Central memory CD8-positive, alpha-beta T cell (primary cell): ENCODE measurements at regions not wholly inside any gene's neighbourhood (a gene's known extent, or its start where the extent isn't known, plus 50 kb on each side); places are given as distances from the start of the nearest gene placed in this dataset.
"Not testable (repeated sequence)": the region's sequence is repeated elsewhere in the genome, so short reads cannot be mapped to it uniquely, and the experiment has no call there.

Source experiments
- ATAC-seq: fragments of 150-1000 bp; cut with Tn5 transposase; replicated peaks from 2 replicates; pipeline ENCODE4 v1.10.0; 2022; ENCODE audit warnings: mild to moderate bottlenecking, moderate FRiP score, moderate number of reproducible peaks; ENCODE audit not compliant: poor library complexity, severe bottlenecking; ENCODE audit errors: extremely low read depth
- DNase-seq, 2 donors: peaks; one replicate each; pipeline ENCODE4 v3.0.0; 2021; ENCODE audit warnings: low spot score in 2 of 2
- H3K27ac Mint-ChIP-seq: one replicate; pipeline ENCODE4 v1.8.0; 2022; ENCODE audit warnings: low read depth, mild to moderate bottlenecking, moderate library complexity, mixed read lengths
- H3K27me3 Mint-ChIP-seq: one replicate; pipeline ENCODE4 v1.8.0; 2022; ENCODE audit warnings: mixed read lengths
- H3K36me3 Mint-ChIP-seq: one replicate; pipeline ENCODE4 v1.8.0; 2022; ENCODE audit warnings: mild to moderate bottlenecking, moderate library complexity, mixed read lengths; ENCODE audit not compliant: insufficient read depth
- H3K4me1 Mint-ChIP-seq: one replicate; pipeline ENCODE4 v1.8.0; 2022; ENCODE audit warnings: mixed read lengths
- H3K4me3 Mint-ChIP-seq: one replicate; pipeline ENCODE4 v1.8.0; 2022; ENCODE audit warnings: mild to moderate bottlenecking, moderate library complexity, mixed read lengths
- H3K9me3 Mint-ChIP-seq: one replicate; pipeline ENCODE4 v1.8.0; 2022; ENCODE audit warnings: mixed read lengths

GRCh38 chr2:195108182-195108581 lies 548.8 kb upstream of the SLC39A10 start:
- H3K4me3 Mint-ChIP-seq, result no peak overlapping the region
- no peak for ATAC-seq
- H3K36me3 Mint-ChIP-seq, result no peaks in the 10 kb centered on the region
- H3K27ac Mint-ChIP-seq, result no peak overlapping the region
- no peaks in the 10 kb centered on the region for H3K4me1 Mint-ChIP-seq
- no peak for DNase-seq
- H3K27me3 Mint-ChIP-seq, result peaks cover 15% of the 10 kb centered on the region
- no peaks in the 10 kb centered on the region for H3K9me3 Mint-ChIP-seq

GRCh38 chr2:195106681-195107380 lies 550.2 kb upstream of the SLC39A10 start:
- ATAC-seq (no peak), DNase-seq (no peak)
- H3K27me3 Mint-ChIP-seq, result peaks cover 9% of the 10 kb centered on the region
- no peaks in the 10 kb centered on the region for H3K9me3 Mint-ChIP-seq
- no peaks in the 10 kb centered on the region for H3K36me3 Mint-ChIP-seq
- H3K4me3 Mint-ChIP-seq, result no peak overlapping the region
- no peak overlapping the region for H3K27ac Mint-ChIP-seq
- no peaks in the 10 kb centered on the region for H3K4me1 Mint-ChIP-seq

GRCh38 chr2:195105581-195105980 lies 551.4 kb upstream of the SLC39A10 start:
- H3K27ac Mint-ChIP-seq, result no peak overlapping the region
- H3K36me3 Mint-ChIP-seq, result no peaks in the 10 kb centered on the region
- H3K4me3 Mint-ChIP-seq, result no peak overlapping the region
- no peaks in the 10 kb centered on the region for H3K4me1 Mint-ChIP-seq
- DNase-seq (no peak), ATAC-seq (no peak)
- peaks cover 9% of the 10 kb centered on the region for H3K27me3 Mint-ChIP-seq
- no peaks in the 10 kb centered on the region for H3K9me3 Mint-ChIP-seq

GRCh38 chr2:195094330-195094729 lies 562.7 kb upstream of the SLC39A10 start:
- no peak overlapping the region for H3K4me3 Mint-ChIP-seq
- H3K9me3 Mint-ChIP-seq, result no peaks in the 10 kb centered on the region
- peaks cover 13% of the 10 kb centered on the region for H3K27me3 Mint-ChIP-seq
- no peak for ATAC-seq
- no peak for DNase-seq
- H3K27ac Mint-ChIP-seq, result no peak overlapping the region
- no peaks in the 10 kb centered on the region for H3K4me1 Mint-ChIP-seq
- H3K36me3 Mint-ChIP-seq, result no peaks in the 10 kb centered on the region

- no peaks in the 10 kb centered on the region for H3K9me3 Mint-ChIP-seq
- DNase-seq (no peak), ATAC-seq (no peak)
- no peak overlapping the region for H3K4me3 Mint-ChIP-seq
- H3K27ac Mint-ChIP-seq, result no peak overlapping the region
- no peaks in the 10 kb centered on the region for H3K36me3 Mint-ChIP-seq
- no peaks in the 10 kb centered on the region for H3K4me1 Mint-ChIP-seq
- peaks cover 14% of the 10 kb centered on the region for H3K27me3 Mint-ChIP-seq
Measured at GRCh38 chr2:195092341-195092740, 564.7 kb upstream of the SLC39A10 start.

- H3K4me1 Mint-ChIP-seq, H3K36me3 Mint-ChIP-seq, ATAC-seq, H3K4me3 Mint-ChIP-seq, H3K27ac Mint-ChIP-seq, DNase-seq: not testable (repeated sequence)
- H3K9me3 Mint-ChIP-seq, result peaks cover 11% of the 10 kb centered on the region
- H3K27me3 Mint-ChIP-seq, result peaks cover 41% of the 10 kb centered on the region
Measured at GRCh38 chr2:195072806-195073205, 584.2 kb upstream of the SLC39A10 start.

- H3K4me1 Mint-ChIP-seq, result no peaks in the 10 kb centered on the region
Measured at GRCh38 chr2:195057001-195057400, 600.0 kb upstream of the SLC39A10 start.

GRCh38 chr2:195055996-195056395 lies 601.0 kb upstream of the SLC39A10 start:
- H3K36me3 Mint-ChIP-seq, result no peaks in the 10 kb centered on the region
- H3K27me3 Mint-ChIP-seq, result no peaks in the 10 kb centered on the region
- DNase-seq, result no peak
- no peaks in the 10 kb centered on the region for H3K9me3 Mint-ChIP-seq
- no peaks in the 10 kb centered on the region for H3K4me1 Mint-ChIP-seq
- ATAC-seq, result no peak
- H3K27ac Mint-ChIP-seq, result no peak overlapping the region
- H3K4me3 Mint-ChIP-seq, result no peak overlapping the region

More at GRCh38 chr2:195057001-195057400, 600.0 kb upstream of the SLC39A10 start:
- no peak overlapping the region for H3K4me3 Mint-ChIP-seq
- no peaks in the 10 kb centered on the region for H3K36me3 Mint-ChIP-seq
- ATAC-seq (no peak), DNase-seq (no peak)
- no peaks in the 10 kb centered on the region for H3K27me3 Mint-ChIP-seq
- H3K9me3 Mint-ChIP-seq, result no peaks in the 10 kb centered on the region
- H3K27ac Mint-ChIP-seq, result no peak overlapping the region

- Mint-ChIP-seq H3K4me1 (no peaks in the 10 kb centered on the region), H3K4me3 (no peak overlapping the region), H3K36me3 (no peaks in the 10 kb centered on the region), H3K27ac (no peak overlapping the region), H3K27me3 (no peaks in the 10 kb centered on the region), H3K9me3 (no peaks in the 10 kb centered on the region)
- ATAC-seq, result no peak
- DNase-seq, result no peak
Measured at GRCh38 chr2:195051401-195051800, 605.6 kb upstream of the SLC39A10 start.

- DNase-seq (no peak), ATAC-seq (no peak)
- H3K36me3 Mint-ChIP-seq, result no peaks in the 10 kb centered on the region
- no peaks in the 10 kb centered on the region for H3K9me3 Mint-ChIP-seq
- no peak overlapping the region for H3K27ac Mint-ChIP-seq
- no peaks in the 10 kb centered on the region for H3K27me3 Mint-ChIP-seq
- H3K4me1 Mint-ChIP-seq, result no peaks in the 10 kb centered on the region
- no peak overlapping the region for H3K4me3 Mint-ChIP-seq
Measured at GRCh38 chr2:195049372-195050031, 607.5 kb upstream of the SLC39A10 start.

- H3K4me3 Mint-ChIP-seq, result no peak overlapping the region
- no peak overlapping the region for H3K27ac Mint-ChIP-seq
- no peak for ATAC-seq
- DNase-seq, result no peak
- no peaks in the 10 kb centered on the region for H3K27me3 Mint-ChIP-seq
- no peaks in the 10 kb centered on the region for H3K4me1 Mint-ChIP-seq
- no peaks in the 10 kb centered on the region for H3K36me3 Mint-ChIP-seq
- no peaks in the 10 kb centered on the region for H3K9me3 Mint-ChIP-seq
Measured at GRCh38 chr2:195047955-195048354, 609.1 kb upstream of the SLC39A10 start.

GRCh38 chr2:195044801-195045200 lies 612.2 kb upstream of the SLC39A10 start:
- no peaks in the 10 kb centered on the region for H3K9me3 Mint-ChIP-seq
- no peak for ATAC-seq
- no peak for DNase-seq
- H3K27ac Mint-ChIP-seq, result no peak overlapping the region
- H3K4me3 Mint-ChIP-seq, result no peak overlapping the region
- H3K27me3 Mint-ChIP-seq, result peaks cover 6% of the 10 kb centered on the region
- H3K36me3 Mint-ChIP-seq, result no peaks in the 10 kb centered on the region
- no peaks in the 10 kb centered on the region for H3K4me1 Mint-ChIP-seq

GRCh38 chr2:195038153-195038552 lies 618.9 kb upstream of the SLC39A10 start:
- H3K27ac Mint-ChIP-seq, result no peak overlapping the region
- no peaks in the 10 kb centered on the region for H3K36me3 Mint-ChIP-seq
- H3K4me1 Mint-ChIP-seq, result no peaks in the 10 kb centered on the region
- peaks cover 6% of the 10 kb centered on the region for H3K27me3 Mint-ChIP-seq
- no peak for ATAC-seq
- no peaks in the 10 kb centered on the region for H3K9me3 Mint-ChIP-seq
- H3K4me3 Mint-ChIP-seq, result no peak overlapping the region
- DNase-seq, result no peak
